Breast epithelium (tissue), 3 donors: ENCODE measurements at regions not wholly inside any gene's neighbourhood (a gene's known extent, or its start where the extent isn't known, plus 50 kb on each side); places are given as distances from the start of the nearest gene placed in this dataset.

Source experiments
- POLR2A ChIP-seq: fragments of 450-650 bp; IDR thresholded peaks from one replicate; pipeline ENCODE4 v1.6.1; 2016; ENCODE audit warnings: antibody characterized with exemption, mild to moderate bottlenecking, moderate library complexity
- POLR2AphosphoS5 ChIP-seq, 3 donors: sonication (generic); formaldehyde crosslinking; IDR thresholded peaks; one replicate each; pipeline ENCODE4 v1.6.1; 2017; ENCODE audit warnings: antibody characterized with exemption in 3 of 3
- TF ChIP-seq, protein P1 (sequence below), 3 donors: fragments of 450-650 bp; IDR thresholded peaks; one replicate each; pipeline ENCODE4 v1.5.1; 2016 to 2017; ENCODE audit warnings: antibody characterized with exemption in 3 of 3, mild to moderate bottlenecking in 3 of 3, moderate library complexity in 3 of 3

- TF ChIP-seq, protein P1, sequence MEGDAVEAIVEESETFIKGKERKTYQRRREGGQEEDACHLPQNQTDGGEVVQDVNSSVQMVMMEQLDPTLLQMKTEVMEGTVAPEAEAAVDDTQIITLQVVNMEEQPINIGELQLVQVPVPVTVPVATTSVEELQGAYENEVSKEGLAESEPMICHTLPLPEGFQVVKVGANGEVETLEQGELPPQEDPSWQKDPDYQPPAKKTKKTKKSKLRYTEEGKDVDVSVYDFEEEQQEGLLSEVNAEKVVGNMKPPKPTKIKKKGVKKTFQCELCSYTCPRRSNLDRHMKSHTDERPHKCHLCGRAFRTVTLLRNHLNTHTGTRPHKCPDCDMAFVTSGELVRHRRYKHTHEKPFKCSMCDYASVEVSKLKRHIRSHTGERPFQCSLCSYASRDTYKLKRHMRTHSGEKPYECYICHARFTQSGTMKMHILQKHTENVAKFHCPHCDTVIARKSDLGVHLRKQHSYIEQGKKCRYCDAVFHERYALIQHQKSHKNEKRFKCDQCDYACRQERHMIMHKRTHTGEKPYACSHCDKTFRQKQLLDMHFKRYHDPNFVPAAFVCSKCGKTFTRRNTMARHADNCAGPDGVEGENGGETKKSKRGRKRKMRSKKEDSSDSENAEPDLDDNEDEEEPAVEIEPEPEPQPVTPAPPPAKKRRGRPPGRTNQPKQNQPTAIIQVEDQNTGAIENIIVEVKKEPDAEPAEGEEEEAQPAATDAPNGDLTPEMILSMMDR (IDR thresholded peaks at IDR 0.05), result no peak
- TF ChIP-seq POLR2A (no peak), POLR2AphosphoS5 (IDR thresholded peaks at IDR 0.05) (no peak)
Observed at GRCh38 chr20:40472905-40473304, 216.1 kb downstream of the MAFB start.
